Astrocyte (in vitro differentiated cells and primary cell): ENCODE measurements at regions not wholly inside any gene's neighbourhood (a gene's known extent, or its start where the extent isn't known, plus 50 kb on each side); places are given as distances from the start of the nearest gene placed in this dataset.

ENCODE experiments used
- CTCF ChIP-seq: IDR thresholded peaks from 2 replicates; pipeline ENCODE4 v1.5.1; 2011; ENCODE audit warnings: low read depth, mild to moderate bottlenecking, inconsistent platforms, low read length, moderate library complexity; ENCODE audit not compliant: insufficient read depth
- EZH2 ChIP-seq: IDR thresholded peaks from 2 replicates; pipeline ENCODE4 v1.6.1; 2012; ENCODE audit warnings: mild to moderate bottlenecking, low read length, inconsistent platforms; ENCODE audit not compliant: insufficient read depth

- TF ChIP-seq CTCF (no peak), EZH2 (no peak)
Measured at GRCh38 chr1:34365295-34365694, 188.6 kb downstream of the C1orf94 start.
